GM21737 (cell line): ENCODE measurements at regions not wholly inside any gene's neighbourhood (a gene's known extent, or its start where the extent isn't known, plus 50 kb on each side); places are given as distances from the start of the nearest gene placed in this dataset.
"Not testable (repeated sequence)": the region's sequence is repeated elsewhere in the genome, so short reads cannot be mapped to it uniquely, and the experiment has no call there.

Source experiments
- ATAC-seq: cut with Tn5 transposase; IDR thresholded peaks from one replicate; pipeline ENCODE4 v1.9.1; 2021; ENCODE audit warnings: mild to moderate bottlenecking, moderate library complexity; ENCODE audit not compliant: unreplicated experiment

DNA sequence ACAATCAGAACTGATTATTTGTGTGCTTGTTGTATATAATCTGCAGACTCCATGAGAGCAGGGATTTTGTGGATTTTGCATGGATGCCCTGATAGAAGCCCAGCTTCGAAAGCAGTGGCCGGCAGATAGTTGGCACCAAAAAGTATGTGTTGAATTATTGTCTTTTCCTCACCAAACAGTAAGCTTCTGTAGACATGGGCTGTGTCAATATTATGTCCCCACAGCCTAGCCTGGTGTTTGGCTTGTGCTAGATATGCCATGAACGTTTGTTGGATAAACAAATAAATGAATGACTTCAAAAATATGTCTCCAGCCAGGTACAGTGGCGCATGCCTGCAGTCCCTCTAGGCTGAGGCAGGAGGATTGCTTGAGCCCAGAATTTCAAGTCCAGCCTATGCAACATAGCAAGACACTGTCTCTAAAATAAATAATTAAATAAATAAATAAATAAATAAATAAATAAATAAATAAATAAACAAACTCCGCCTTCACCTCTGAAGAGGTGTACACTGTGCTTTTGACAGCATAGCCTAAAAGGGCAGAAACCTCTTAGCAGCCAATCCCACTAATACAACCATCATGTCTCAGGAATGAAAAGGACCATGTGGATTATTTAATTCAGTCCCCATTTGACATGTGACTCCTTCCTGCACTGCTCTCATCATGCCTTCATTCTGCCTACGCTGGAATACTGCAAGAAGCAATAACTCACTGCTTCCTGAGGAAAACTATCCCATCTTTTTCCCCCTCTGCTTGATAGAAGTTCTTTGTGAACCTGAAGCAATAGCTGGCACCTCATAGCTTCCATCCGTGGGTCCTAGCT lies 335.2 kb downstream of the FBXW7 start:
- ATAC-seq, result no peak

DNA sequence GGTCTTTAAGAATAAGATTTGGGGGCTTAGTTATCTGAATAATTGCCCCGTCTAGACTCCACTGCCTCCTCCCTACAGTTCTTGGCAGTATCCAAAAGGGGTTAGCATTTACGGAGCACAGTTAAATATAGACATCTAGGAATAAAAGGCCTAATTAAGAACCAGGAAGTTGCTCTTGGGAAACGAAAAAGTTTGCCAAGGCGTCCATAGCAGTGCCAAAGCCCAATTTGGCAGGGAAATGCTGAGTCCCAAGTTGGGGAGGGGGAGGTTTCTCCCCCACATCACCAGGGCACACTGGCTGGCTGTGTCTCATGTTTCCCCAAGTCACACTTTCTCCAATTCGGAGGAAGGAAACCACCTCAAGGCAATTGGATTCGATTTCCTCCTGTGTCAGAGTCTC lies 338.7 kb downstream of the FBXW7 start:
- no peak for ATAC-seq

DNA sequence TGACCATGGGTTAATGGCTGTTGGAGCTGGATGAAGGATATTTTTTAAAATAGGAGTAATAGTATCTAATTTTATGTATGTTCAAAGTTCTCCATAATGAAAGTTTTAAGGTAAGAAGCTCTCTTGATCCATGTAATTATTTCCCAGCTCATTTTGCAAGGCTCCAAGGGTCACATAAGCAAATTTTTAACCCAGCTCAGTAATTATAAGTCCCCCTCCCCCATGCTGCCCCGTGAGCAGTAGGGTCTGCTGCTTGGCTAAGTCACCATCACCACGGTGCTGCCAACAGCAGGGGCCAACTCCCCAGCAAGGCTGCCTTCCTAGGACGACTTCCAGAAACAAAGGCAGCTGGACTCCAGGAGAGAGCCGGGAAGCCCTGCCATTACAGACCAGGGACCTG lies 340.0 kb downstream of the FBXW7 start:
- ATAC-seq, result no peak

DNA sequence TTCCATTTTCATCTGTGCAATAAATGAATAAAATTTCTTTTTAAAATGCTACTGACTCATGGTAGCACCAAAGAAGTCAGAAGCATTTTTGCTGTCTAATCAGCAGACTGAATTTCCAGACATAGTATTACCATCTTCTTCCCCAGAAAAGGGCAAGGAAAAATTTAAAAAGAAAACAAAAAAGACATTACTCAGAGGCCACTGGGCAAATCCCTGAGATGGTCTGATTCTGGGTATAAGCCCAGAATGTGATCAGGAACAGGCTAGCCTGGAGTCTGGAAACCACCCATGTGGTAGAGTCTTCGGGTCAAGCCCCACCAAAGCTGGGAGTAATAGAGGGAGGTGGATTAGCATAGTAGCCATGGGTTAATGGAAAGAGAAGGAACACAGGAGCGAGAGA lies 342.8 kb downstream of the FBXW7 start:
- no peak for ATAC-seq

DNA sequence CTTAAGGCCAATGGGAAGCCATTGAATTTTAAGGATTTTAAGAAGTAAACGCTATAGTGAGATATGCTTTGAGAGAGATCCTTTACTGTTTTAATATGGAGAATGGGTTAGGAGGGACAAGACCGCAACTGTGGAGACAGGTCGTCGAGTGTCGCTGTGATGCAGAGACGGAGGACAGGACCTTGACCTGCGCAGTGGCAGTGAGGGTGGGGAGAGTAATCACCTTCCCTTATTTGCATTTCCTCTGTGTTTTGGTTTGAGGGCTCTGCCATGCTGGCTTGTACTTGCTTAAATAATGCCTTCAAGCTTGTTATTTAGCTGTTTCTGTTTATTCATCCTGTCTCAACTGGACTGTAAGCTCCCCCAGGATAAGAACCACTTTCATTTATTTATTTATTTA lies 345.0 kb downstream of the FBXW7 start:
- ATAC-seq, result no peak

DNA sequence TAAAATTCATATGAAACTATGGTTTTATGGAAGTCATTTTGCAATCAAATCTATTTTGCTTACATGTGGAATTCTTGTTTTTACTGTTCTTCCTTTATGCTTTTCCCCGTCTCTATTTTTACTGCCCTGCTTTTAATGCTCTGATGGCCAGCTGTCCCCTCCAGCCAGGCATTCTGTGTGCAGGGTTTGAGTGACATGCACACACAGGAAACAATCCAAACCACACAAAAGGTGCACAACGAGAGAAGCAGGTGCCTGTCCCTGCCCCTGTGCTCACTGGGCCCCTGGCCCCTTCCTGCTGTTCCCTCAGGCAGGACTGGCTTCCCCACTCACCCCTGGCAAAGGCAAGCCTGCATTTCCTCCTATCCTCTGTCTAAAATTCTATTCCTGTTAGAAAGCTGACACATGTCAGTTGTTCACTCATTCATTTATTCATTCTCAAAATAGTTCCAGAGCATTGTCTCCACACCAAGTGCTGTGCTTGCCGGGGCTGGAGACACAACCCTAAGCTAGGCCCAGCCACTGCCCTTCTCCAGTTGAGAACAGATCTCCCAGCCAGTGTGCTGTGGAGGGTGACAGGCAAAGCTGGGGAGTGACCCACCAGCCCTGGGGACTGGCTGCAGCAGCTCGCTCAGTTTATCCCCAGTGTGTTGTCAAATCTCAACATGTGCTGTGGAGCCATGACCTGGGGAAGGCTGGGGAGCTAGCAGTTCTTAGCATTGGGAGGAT lies 346.3 kb downstream of the FBXW7 start:
- peak; percentile 89 for ATAC-seq

DNA sequence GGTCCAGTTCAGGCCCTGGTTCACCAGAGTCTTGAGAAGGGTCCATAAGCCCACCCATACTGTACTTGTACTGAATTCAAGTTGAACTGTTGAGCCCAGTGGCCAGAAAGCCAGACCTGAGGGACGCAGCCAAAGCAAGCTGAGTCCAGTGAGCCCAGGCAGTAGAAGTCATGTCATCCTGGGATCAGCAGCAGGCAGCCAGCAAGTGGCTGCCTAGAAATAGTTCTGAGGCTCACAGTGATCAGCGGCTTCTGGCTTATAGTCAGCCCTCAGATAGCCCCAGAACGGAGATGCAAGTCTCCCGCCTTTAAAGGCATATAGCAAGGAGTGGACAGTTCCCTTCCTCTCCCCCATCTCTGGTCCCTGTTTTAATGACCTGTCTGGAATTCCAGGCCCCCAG lies 347.1 kb downstream of the FBXW7 start:
- no peak for ATAC-seq

DNA sequence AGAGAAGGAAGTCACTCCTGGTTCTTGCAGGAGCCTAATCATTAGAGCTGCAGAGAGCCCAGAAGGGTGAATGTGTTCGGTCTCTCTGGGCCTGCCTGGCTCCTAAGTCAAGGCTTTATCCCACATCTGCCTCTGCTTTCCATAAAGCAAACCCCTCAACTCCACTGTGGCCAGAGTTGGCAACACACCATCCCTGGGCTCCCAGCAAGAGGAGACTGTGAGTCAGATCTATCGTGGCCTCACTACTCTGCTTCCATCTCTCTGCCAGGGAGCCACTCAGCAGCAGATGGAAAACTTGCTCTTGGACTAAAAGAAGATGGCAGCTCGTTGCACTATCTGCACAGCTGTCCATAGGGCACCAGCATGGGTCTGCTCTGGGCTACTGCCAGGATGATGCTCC lies 348.2 kb downstream of the FBXW7 start:
- ATAC-seq, result no peak

DNA sequence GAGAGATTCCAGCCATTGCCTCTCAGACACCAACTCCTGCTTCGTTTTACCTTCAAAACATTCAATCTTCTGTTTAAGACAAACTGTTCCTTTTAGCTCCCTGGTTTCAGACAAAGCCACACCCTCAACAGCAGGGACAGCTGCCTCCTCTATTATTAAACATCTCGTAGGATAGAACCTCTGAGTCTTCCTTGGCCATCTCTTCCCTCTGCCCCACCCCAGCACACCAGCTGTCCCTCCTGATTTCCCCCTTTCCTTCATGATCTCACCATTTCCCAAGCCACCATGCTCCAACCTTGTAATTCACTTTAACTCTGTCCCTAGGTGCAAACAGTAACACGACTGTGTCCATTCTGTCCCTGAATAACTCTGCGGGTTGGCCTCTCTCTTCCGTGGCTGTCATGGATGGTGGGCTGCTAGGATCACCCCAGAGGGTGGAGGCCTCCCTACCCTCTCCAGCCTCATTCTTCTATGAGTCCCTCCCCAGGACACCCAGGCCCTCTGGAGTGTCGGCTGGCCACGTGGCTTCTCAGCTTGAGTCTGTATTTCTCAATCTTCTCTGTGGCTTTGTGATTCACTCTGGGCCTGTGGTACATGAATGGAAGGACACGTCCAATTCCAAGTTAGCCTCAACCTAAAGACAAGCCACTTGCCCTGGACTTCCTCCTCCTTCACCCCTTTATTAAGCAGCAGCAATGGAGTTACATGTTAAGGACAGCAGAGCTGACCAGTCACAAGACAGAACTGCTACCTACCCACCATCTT lies 349.9 kb downstream of the FBXW7 start:
- no peak for ATAC-seq

DNA sequence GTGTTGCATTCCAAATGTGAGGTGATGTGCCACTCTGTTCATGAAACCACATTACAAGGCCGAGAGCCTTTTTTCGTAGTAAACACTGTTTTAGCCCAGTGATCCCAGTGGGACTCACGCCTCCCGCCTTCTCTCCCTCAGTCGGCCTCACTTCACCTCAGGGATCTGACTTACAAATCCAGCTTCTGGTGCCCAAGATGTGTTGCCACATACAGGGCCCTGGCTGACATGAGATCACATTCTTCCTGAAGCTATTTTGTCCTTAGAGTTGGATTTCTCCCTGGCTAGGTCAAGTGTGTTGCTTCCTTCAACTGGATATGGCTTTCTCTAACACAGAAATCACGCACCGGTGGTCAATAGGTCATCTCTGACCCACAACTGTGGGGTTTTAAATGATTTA lies 354.7 kb downstream of the FBXW7 start:
- no peak for ATAC-seq

DNA sequence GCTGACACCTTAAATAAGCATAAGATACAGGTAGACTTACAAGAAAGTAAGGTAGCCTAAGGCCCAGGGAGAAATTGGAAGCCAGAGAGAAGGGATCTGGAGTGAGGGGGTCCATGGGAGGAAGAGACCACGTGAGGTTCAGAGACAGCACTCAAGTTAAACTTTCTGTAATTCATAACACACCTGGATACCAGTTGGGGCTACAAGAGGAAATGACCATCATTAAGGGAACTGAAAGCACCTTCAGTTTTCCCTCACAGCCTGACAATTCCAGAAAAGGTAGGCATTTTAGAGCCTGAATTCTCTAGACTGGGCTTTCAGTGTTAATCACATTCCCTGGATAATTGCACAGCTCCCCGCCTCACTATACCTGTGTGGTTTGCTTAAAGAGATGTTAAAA lies 355.5 kb downstream of the FBXW7 start:
- ATAC-seq, result no peak

DNA sequence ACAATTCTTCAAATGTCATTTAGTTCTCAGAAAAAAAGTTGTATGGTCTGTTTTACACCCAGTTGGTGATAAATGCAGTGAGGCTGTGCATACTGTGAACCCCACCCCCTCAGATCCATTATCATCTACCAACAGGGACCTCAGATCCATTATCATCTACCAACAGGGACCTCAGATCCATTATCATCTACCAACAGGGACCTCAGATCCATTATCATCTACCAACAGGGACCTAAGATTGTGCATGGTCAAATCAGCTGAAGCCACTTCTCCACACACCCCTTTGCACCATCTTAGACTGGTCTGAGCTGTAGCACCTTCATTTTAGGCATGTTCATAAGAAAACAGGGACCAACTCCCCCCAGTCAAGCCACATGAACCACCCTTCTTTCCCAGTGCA lies 358.4 kb downstream of the FBXW7 start:
- ATAC-seq, result not testable (repeated sequence)

DNA sequence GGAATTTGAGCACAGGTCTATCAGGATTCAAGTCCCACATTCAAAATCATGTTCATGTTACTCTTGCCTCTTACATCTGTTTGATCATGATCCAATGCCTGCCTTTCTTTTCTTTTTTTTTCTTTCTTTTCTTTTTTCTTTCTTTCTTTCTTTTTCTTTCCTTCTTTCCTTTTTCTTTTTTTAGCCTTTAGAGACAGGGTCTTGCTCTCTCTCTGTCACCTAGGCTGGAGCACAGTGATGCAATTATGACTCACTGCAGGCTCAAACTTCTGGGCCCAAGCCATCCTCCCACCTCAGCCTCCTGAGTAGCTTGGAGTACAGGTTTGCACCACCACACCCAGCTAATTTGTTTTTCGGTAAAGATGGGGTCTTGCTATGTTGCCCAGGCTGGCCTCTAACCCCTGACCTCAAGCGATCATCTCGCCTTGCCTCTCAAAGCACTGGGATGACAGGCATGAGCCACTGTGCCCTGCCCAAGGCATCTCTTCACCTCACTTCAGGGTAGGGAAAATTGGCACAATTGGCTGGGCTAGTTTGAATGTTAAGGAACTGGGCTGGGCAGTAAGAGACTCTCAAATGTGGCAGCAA lies 359.2 kb downstream of the FBXW7 start:
- no peak for ATAC-seq

DNA sequence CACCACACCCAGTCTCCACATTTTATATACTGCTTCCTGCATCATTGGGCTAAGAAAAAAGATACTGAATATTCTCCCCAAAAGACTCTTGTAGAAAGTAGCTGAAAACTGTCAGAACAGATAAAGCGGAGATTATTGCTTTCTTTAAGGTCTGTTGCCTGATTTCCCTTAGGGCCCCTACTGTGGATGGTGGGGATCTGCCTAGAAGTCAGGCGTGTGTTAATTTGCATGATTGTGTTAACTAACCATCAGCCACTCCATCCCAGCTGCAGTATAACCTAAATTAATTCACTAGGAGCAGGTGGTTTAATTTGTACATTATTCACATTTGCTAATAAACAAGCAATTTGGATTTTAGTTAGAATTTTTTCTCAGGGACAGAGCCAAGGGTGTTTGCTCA lies 360.3 kb downstream of the FBXW7 start:
- ATAC-seq, result no peak

DNA sequence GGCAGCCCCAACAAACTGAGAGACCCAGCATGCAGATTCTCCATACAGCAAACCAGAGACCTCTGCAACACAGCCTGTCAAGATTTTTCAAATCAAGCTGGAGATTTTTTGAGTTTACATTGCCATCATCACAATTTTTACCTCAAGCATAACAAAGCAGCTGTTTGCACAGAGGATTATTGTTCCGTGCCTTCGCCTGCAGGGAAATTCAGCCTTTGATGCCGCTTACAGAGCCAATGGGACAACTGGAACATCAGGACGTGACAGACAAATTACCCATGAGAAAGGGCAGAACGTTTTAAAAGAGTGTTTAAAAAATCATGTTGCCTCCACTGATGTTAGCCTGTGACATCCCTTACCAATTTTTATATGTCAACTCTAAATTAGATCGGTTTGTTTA lies 363.7 kb downstream of the FBXW7 start:
- ATAC-seq, result no peak

DNA sequence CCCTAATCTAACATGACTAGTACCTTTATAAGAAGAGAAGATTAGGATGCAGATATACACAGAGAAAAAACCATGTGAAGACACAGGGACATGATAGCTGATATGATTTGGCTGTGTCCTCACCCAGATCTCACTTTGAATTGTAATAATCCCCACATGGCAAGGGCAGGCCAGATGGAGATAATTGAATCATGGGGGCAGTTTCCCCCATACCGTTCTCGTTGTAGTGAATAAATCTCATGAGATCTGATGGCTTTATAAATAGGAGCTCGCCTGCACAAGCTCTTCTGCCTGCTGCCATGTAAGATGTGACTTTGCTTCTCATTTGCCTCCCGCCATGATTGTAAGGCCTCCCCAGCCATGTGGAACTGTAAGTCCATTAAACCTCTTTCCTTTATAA lies 364.3 kb downstream of the FBXW7 start:
- no peak for ATAC-seq

DNA sequence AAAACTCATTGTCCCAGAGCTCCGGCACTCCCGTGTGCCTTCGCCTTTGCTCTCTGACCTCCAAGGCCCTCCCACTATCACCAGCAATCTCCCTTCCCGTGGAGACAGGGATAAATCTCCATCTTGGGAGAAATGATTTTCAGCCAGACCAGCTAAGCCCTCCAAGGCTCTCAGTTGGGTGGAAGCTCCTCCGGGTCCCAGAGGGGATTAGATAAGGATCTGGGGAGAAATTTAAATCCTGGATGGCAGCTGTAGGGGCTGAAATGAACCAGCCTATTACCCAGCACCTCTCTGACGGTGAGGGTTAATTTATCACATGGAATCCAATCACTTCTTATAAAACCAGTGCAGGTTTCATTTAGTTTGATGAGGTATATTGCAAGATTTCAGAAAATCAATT lies 366.2 kb downstream of the FBXW7 start:
- no peak for ATAC-seq

DNA sequence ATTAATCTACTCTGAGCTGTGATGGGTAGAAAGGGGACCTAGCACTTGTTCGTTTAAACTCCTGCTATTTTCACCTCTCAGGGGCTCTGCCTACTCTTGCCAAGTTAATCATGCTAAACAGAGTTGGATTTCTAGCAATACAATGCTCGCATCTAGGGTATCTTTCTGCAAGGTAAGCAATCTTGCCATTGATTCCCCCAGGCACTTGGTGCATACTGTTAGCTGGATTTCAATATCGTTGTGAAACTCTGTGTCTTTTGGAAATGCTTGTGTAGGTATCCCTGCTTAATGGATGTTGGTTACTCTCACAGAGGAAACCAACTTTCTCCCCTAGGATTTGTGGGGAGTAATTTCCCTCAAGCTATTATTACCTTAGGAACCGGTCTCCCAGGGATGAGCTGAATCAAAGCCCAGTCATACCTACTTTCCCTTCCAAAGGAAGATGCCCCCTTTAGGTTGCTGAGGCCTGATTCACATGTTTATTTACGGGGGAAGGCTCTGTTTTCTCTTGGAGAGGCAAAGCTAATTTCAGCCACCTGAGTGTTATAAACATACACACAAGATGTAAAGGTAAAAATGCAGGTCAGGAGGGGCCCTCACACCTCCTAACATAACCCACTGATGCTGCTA lies 366.8 kb downstream of the FBXW7 start:
- ATAC-seq, result no peak

DNA sequence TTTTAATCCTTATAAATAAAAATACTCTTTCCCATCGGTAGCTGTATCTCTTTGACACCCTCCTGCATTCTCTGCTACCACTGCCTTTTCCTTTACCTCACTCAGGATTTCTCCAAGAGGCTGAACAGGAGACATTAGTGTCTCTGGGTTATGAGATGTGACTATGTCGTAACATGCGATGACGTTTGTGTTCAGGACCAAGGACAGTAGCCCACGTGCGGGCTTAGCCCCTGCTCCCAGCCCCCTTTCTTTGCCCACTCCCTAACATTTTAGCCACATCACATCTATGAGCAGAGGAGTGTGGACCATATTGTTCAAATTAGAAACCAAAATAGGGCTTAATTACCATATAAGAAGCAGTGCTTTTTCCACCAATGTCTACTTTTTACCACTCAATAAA lies 369.3 kb downstream of the FBXW7 start:
- no peak for ATAC-seq

DNA sequence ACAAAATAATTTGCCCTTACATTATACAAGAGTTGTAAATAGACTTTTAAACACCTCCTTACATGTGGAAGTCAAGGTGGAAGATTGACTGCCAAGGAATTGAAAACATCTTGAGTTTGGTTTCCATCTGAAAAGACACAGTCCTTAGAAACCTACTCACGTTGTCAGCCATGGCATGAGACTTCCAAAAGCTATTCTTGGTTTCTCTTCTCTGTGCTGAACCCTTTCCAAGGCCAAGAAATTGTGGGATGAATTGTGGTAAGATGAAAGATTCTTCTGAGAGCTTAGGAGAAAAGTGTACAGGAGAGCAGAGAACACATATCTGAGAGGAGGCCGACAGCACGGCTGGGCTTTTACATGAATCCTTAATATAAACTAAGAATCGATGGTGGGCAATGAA lies 370.0 kb downstream of the FBXW7 start:
- ATAC-seq, result no peak

DNA sequence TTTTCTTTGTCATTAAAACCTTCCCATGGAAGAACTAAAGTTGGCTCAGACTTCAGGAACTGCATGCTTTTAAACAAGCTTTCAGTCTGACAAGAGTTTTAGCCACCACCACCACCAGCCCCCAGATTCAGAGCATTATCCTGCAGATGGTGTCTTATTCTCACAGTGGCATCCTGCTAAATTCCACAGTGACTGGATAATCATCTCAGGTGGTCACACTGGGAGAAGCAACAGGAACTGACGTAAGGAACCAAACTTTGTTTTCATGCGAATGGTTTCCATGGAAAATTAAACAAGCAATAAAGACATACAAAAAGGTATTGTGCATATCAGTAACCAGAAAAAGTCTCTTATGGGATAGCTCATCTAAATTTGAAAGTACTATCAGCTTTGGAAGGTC lies 370.7 kb downstream of the FBXW7 start:
- ATAC-seq, result no peak
